Heart left ventricle (tissue), 16 donors: ENCODE measurements at regions not wholly inside any gene's neighbourhood (a gene's known extent, or its start where the extent isn't known, plus 50 kb on each side); places are given as distances from the start of the nearest gene placed in this dataset.

Source experiments
- ATAC-seq, 4 donors: fragments of 200-7000 bp; cut with Tn5 transposase; one replicate each; pipeline ENCODE4 v1.9.1; 2020 to 2022; ENCODE audit warnings: moderate library complexity in 4 of 4, mild to moderate bottlenecking in 3 of 4, moderate number of reproducible peaks in 1 of 4
- DNase-seq, 5 donors: peaks; one replicate each; pipeline ENCODE4 v3.0.0-alpha.2; 2020
- H3K27ac ChIP-seq, 12 donors: fragments of 200-600 bp; sonication (generic) in 4 of 12; one replicate each; pipeline versions ENCODE4 v1.5.0 to v1.8.0; 2016 to 2022; ENCODE audit warnings: mild to moderate bottlenecking in 2 of 12
- H3K27me3 ChIP-seq, 9 donors: fragments of 200-600 bp; sonication (generic) in 2 of 9; one replicate each; pipeline versions ENCODE4 v1.5.1 to v1.8.0; 2016 to 2022; ENCODE audit warnings: mild to moderate bottlenecking in 3 of 9
- H3K36me3 ChIP-seq, 9 donors: fragments of 200-600 bp; sonication (generic) in 2 of 9; one replicate each; pipeline versions ENCODE4 v1.5.0 to v1.8.0; 2018 to 2022; ENCODE audit warnings: mild to moderate bottlenecking in 2 of 9
- H3K4me1 ChIP-seq, 12 donors: fragments of 200-600 bp; sonication (generic) in 4 of 12; one replicate each; pipeline versions ENCODE4 v1.5.0 to v1.8.0; 2016 to 2022; ENCODE audit warnings: mild to moderate bottlenecking in 3 of 12
- H3K4me3 ChIP-seq, 12 donors: fragments of 200-600 bp; sonication (generic) in 4 of 12; one replicate each; pipeline versions ENCODE4 v1.5.0 to v1.8.0; 2017 to 2022; ENCODE audit warnings: mild to moderate bottlenecking in 9 of 12, moderate library complexity in 4 of 12
- H3K9me3 ChIP-seq, 12 donors: fragments of 200-600 bp; sonication (generic) in 4 of 12; one replicate each; pipeline versions ENCODE4 v1.5.0 to v1.8.0; 2016 to 2022; ENCODE audit warnings: mild to moderate bottlenecking in 1 of 12
- POLR2A ChIP-seq, 2 donors: fragments of 450-650 bp; IDR thresholded peaks; one replicate each; pipeline ENCODE4 v1.6.1; 2017; ENCODE audit warnings: antibody characterized with exemption in 2 of 2, mild to moderate bottlenecking in 2 of 2, moderate library complexity in 2 of 2
- WGBS, 4 donors: extraction: QIAGEN DNeasy Blood & Tissue Kit in 2 of 4; methylation state at CpG; one replicate each; pipeline versions ENCODE4 v1.1.5 to v1.1.7; 2013 to 2018; 5-methylcytosine and 5-hydroxymethylcytosine counted together
- intact Hi-C, 10 donors: fragments of 100-400 bp; cut with DNase I; formaldehyde crosslinking; loops; one replicate each; pipeline versions ENCODE4 v1.11.1 to v1.14.2; 2022
- TF ChIP-seq, protein P1 (sequence below), 12 donors: fragments of 200-600 bp; sonication (generic) in 4 of 12; IDR thresholded peaks; one replicate each; pipeline versions ENCODE4 v1.5.0 to v1.8.0; 2018 to 2022; ENCODE audit warnings: antibody characterized with exemption in 12 of 12, mild to moderate bottlenecking in 5 of 12
- donor health status: ischemic (EF 13 %, LVEDD 7.1; RV severe dilation, severe dysfunction).
- donor health status: healthy with polysubstance abuse.
- donor health status: DM: no; HTN: yes; CAD: no.
- donor health status: DM: no; HTN: no; CAD: no.
- donor health status: ischemic (EF 25% LVEDD 6.9; RV normal size, moderate dysfunction).
- donor health status: ischemic (EF 25% LVEDD 5.7; RV mildly dilated, moderate dysfunction).
- donor health status: healthy.
- donor health status: DM: yes; HTN: yes; CAD: no.
- donor health status: ischemic (EF 35%, LVEDD 5.7; RV mildly dilated, moderate dysfunction).
- donor health status: nonischemic (EF 11% LVEDD 7.7; RV severe dilation, severe dysfunction).
- donor health status: DM: yes; HTN: yes; CAD: no.
- donor health status: PGD.
- donor health status: ischemic (EF 29% LVEDD 5.4; RV normal size, mild dysfunction).
- donor health status: nonischemic (EF 23%, LVEDD 6.1; RV moderate dilation, normal function).

GRCh38 chrX:2640436-2641150 is 50.5 kb upstream of the CD99 start:
- intact Hi-C loops, result loop anchor here in 4 of 10 donors (5.0 to 10.0 kb wide), 2 partner anchors 172 to 174 kb away; no protein-coding TSS in a partner anchor
- TF ChIP-seq, protein P1, sequence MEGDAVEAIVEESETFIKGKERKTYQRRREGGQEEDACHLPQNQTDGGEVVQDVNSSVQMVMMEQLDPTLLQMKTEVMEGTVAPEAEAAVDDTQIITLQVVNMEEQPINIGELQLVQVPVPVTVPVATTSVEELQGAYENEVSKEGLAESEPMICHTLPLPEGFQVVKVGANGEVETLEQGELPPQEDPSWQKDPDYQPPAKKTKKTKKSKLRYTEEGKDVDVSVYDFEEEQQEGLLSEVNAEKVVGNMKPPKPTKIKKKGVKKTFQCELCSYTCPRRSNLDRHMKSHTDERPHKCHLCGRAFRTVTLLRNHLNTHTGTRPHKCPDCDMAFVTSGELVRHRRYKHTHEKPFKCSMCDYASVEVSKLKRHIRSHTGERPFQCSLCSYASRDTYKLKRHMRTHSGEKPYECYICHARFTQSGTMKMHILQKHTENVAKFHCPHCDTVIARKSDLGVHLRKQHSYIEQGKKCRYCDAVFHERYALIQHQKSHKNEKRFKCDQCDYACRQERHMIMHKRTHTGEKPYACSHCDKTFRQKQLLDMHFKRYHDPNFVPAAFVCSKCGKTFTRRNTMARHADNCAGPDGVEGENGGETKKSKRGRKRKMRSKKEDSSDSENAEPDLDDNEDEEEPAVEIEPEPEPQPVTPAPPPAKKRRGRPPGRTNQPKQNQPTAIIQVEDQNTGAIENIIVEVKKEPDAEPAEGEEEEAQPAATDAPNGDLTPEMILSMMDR (IDR thresholded peaks at IDR 0.05), result no peak
- no peak for TF ChIP-seq POLR2A (IDR thresholded peaks at IDR 0.05)
- Histone ChIP-seq H3K36me3 (peaks cover 0 to 23% (median 7%) of the 10 kb centered on the region in 9 donors), H3K9me3 (no peaks in the 10 kb centered on the region), H3K27me3 (no peaks in the 10 kb centered on the region), H3K4me3 (no peak overlapping the region), H3K4me1 (no peaks in the 10 kb centered on the region), H3K27ac (no peak overlapping the region)
- no peak for ATAC-seq
- no peak for DNase-seq
- WGBS, 4 donors, result 81 to 86% (median 84%) methylated on average over 19 of the region's 19 CpGs

- no peaks in the 10 kb centered on the region for H3K27me3 ChIP-seq
- intact Hi-C loops, result no loop called here
- no peak overlapping the region for H3K27ac ChIP-seq
- WGBS, 4 donors, result 80 to 94% (median 90%) methylated on average over 7 of the region's 7 CpGs
- no peak for ATAC-seq
- H3K9me3 ChIP-seq, result no peaks in the 10 kb centered on the region
- TF ChIP-seq, protein P1 (IDR thresholded peaks at IDR 0.05), result no peak
- no peak for TF ChIP-seq POLR2A (IDR thresholded peaks at IDR 0.05)
- DNase-seq, result no peak
- no peak overlapping the region for H3K4me3 ChIP-seq
- peaks cover 0 to 23% (median 7%) of the 10 kb centered on the region in 9 donors for H3K36me3 ChIP-seq
- no peaks in the 10 kb centered on the region for H3K4me1 ChIP-seq
These were observed 52.8 kb upstream of the CD99 start for GRCh38 chrX:2638279-2638678.

DNA sequence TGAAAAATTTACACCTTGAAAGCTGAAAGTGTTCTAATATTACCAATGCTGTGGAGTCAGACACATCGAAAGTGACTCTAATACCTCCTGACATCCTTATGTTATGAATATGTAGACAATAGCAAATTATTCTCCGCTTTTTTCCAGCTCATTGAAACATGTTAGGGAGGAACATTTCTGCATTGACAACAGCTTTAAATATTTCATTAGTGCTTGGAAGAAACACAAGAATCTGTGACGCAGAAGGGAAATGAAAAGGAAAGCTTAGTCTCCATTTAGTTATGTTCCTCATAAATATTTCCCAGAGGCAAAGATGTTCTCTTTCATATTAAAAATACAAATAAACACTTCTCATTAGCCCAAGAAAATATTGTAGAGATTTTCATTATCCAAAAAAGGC is 55.8 kb upstream of the CD99 start:
- TF ChIP-seq, protein P1 (IDR thresholded peaks at IDR 0.05), result no peak
- no peak for TF ChIP-seq POLR2A (IDR thresholded peaks at IDR 0.05)
- H3K27me3 ChIP-seq, result no peaks in the 10 kb centered on the region
- H3K9me3 ChIP-seq, result peaks cover 0 to 22% (median 0%) of the 10 kb centered on the region in 12 donors
- WGBS, 4 donors, result 93 to 96% (median 93%) methylated on average over 3 of the region's 3 CpGs
- peaks cover 0 to 13% (median 7%) of the 10 kb centered on the region in 9 donors for H3K36me3 ChIP-seq
- H3K27ac ChIP-seq, result no peak overlapping the region
- H3K4me3 ChIP-seq, result no peak overlapping the region
- ATAC-seq, result no peak
- no peaks in the 10 kb centered on the region for H3K4me1 ChIP-seq
- DNase-seq, result no peak
- intact Hi-C loops, result no loop called here

GRCh38 chrX:2632533-2633504 is 58.3 kb upstream of the CD99 start:
- Histone ChIP-seq H3K9me3 (peaks cover 0 to 44% (median 3%) of the 10 kb centered on the region in 12 donors), H3K27me3 (no peaks in the 10 kb centered on the region), H3K4me1 (peaks cover 0 to 5% (median 0%) of the 10 kb centered on the region in 12 donors), H3K27ac (no peak overlapping the region), H3K4me3 (no peak overlapping the region), H3K36me3 (peaks cover 0 to 20% (median 0%) of the 10 kb centered on the region in 9 donors)
- no peak for TF ChIP-seq POLR2A (IDR thresholded peaks at IDR 0.05)
- TF ChIP-seq, protein P1 (IDR thresholded peaks at IDR 0.05), result no peak
- WGBS, 4 donors, result 92 to 94% (median 94%) methylated on average over 9 of the region's 9 CpGs
- ATAC-seq (no peak), DNase-seq (no peak)
- intact Hi-C loops, result no loop called here
